Body of pancreas (tissue), 4 donors: ENCODE measurements at regions not wholly inside any gene's neighbourhood (a gene's known extent, or its start where the extent isn't known, plus 50 kb on each side); places are given as distances from the start of the nearest gene placed in this dataset.

Experiments
- ATAC-seq: fragments of 150-250 bp; one replicate; pipeline ENCODE4 v1.9.1; 2016
- DNase-seq, 4 donors: peaks; one replicate each; pipeline ENCODE4 v3.0.0-alpha.2; 2019
- H3K27ac ChIP-seq, 4 donors: fragments of 200-600 bp; sonication (generic); 1 replicate in 3 of 4; 2 replicates in 1 of 4; pipeline versions ENCODE4 v1.5.1 to v1.6.1; 2016 to 2019; ENCODE audit warnings: mild to moderate bottlenecking in 1 of 4, mixed read lengths in 1 of 4, moderate library complexity in 1 of 4
- H3K27me3 ChIP-seq, 2 donors: fragments of 200-600 bp; sonication (generic); one replicate each; pipeline ENCODE4 v1.6.0; 2016; ENCODE audit warnings: mild to moderate bottlenecking in 1 of 2
- H3K36me3 ChIP-seq, 2 donors: fragments of 200-600 bp; sonication (generic); replicated peaks in 1 of 2; 2 replicates each; pipeline ENCODE4 v1.5.1; 2016; ENCODE audit warnings: low read depth in 2 of 2; ENCODE audit not compliant: insufficient read depth in 1 of 2
- H3K4me1 ChIP-seq: fragments of 200-600 bp; sonication (generic); one replicate; pipeline ENCODE4 v1.6.0; 2016
- H3K4me3 ChIP-seq, 2 donors: fragments of 200-600 bp; sonication (generic); 1 replicate in 1 of 2; 2 replicates in 1 of 2; pipeline ENCODE4 v1.5.1; 2016 to 2019
- H3K9me3 ChIP-seq, 3 donors: fragments of 200-600 bp; sonication (generic); 1 replicate in 2 of 3; 2 replicates in 1 of 3; pipeline ENCODE4 v1.5.1; 2016
- CTCF ChIP-seq, 7 experiments: fragments of 450-650 bp in 4 of 7; fragments of 200-600 bp in 3 of 7; sonication (generic) in 3 of 7; IDR thresholded peaks; one replicate each; pipeline ENCODE4 v1.5.1; 2016 to 2019; ENCODE audit warnings: antibody characterized with exemption in 7 of 7
- POLR2A ChIP-seq, 3 donors: fragments of 450-650 bp; IDR thresholded peaks; one replicate each; pipeline ENCODE4 v1.6.1; 2016; ENCODE audit warnings: antibody characterized with exemption in 3 of 3, mild to moderate bottlenecking in 2 of 3
- WGBS, 2 donors: methylation state at CpG; one replicate each; pipeline ENCODE4 v1.1.5; 2017; 5-methylcytosine and 5-hydroxymethylcytosine counted together
- intact Hi-C: fragments of 100-400 bp; cut with DNase I; formaldehyde crosslinking; loops from one replicate; pipeline ENCODE4 v1.15.1; 2023

GRCh38 chr1:230563591-230563990 is 78.7 kb upstream of the COG2 start:
- 74 to 83% methylated on average over 7 of the region's 7 CpGs for WGBS, 2 donors
- TF ChIP-seq CTCF (IDR thresholded peaks at IDR 0.05): no peak
- no peak for TF ChIP-seq POLR2A (IDR thresholded peaks at IDR 0.05)
- H3K9me3 ChIP-seq: no peaks in the 10 kb centered on the region
- no peak overlapping the region for H3K27ac ChIP-seq
- no peaks in the 10 kb centered on the region for H3K4me1 ChIP-seq
- no peak for DNase-seq
- no peaks in the 10 kb centered on the region for H3K36me3 ChIP-seq
- H3K27me3 ChIP-seq: no peaks in the 10 kb centered on the region
- H3K4me3 ChIP-seq: no peak overlapping the region
- ATAC-seq: no peak
- intact Hi-C loops: no loop called here

GRCh38 chr1:230561570-230561969 is 80.7 kb upstream of the COG2 start:
- WGBS, 2 donors: 72 to 82% methylated on average over 4 of the region's 4 CpGs
- TF ChIP-seq POLR2A (IDR thresholded peaks at IDR 0.05) (no peak), CTCF (IDR thresholded peaks at IDR 0.05) (no peak)
- no peak overlapping the region for H3K4me3 ChIP-seq
- no peaks in the 10 kb centered on the region for H3K9me3 ChIP-seq
- no peak overlapping the region for H3K27ac ChIP-seq
- ATAC-seq: no peak
- H3K27me3 ChIP-seq: no peaks in the 10 kb centered on the region
- no peak for DNase-seq
- no peaks in the 10 kb centered on the region for H3K4me1 ChIP-seq
- intact Hi-C loops: no loop called here
- H3K36me3 ChIP-seq: no peaks in the 10 kb centered on the region

GRCh38 chr1:230558324-230558723 is 84.0 kb upstream of the COG2 start:
- intact Hi-C loops: no loop called here
- H3K4me3 ChIP-seq: no peak overlapping the region
- WGBS, 2 donors: 87 to 89% methylated on average over 5 of the region's 5 CpGs
- DNase-seq (no peak), ATAC-seq (no peak)
- no peak for TF ChIP-seq CTCF (IDR thresholded peaks at IDR 0.05)
- no peak for TF ChIP-seq POLR2A (IDR thresholded peaks at IDR 0.05)
- H3K27ac ChIP-seq: no peak overlapping the region
- H3K9me3 ChIP-seq: no peaks in the 10 kb centered on the region
- no peaks in the 10 kb centered on the region for H3K27me3 ChIP-seq
- H3K36me3 ChIP-seq: no peaks in the 10 kb centered on the region
- H3K4me1 ChIP-seq: no peaks in the 10 kb centered on the region

GRCh38 chr1:230556453-230556852 is 85.8 kb upstream of the COG2 start:
- no peak for ATAC-seq
- Histone ChIP-seq H3K9me3 (no peaks in the 10 kb centered on the region), H3K27me3 (no peaks in the 10 kb centered on the region), H3K4me1 (no peaks in the 10 kb centered on the region), H3K27ac (no peak overlapping the region), H3K4me3 (no peak overlapping the region), H3K36me3 (no peaks in the 10 kb centered on the region)
- intact Hi-C loops: no loop called here
- 44 to 62% methylated on average over 5 of the region's 5 CpGs for WGBS, 2 donors
- DNase-seq: no peak
- TF ChIP-seq CTCF (IDR thresholded peaks at IDR 0.05) (no peak), POLR2A (IDR thresholded peaks at IDR 0.05) (no peak)

GRCh38 chr1:230555814-230556213 is 86.5 kb upstream of the COG2 start:
- 81 to 86% methylated on average over 1 of the region's 1 CpG for WGBS, 2 donors
- DNase-seq (no peak), ATAC-seq (no peak)
- H3K27ac ChIP-seq: no peak overlapping the region
- TF ChIP-seq POLR2A (IDR thresholded peaks at IDR 0.05) (no peak), CTCF (IDR thresholded peaks at IDR 0.05) (no peak)
- H3K4me3 ChIP-seq: no peak overlapping the region
- intact Hi-C loops: no loop called here
- H3K36me3 ChIP-seq: no peaks in the 10 kb centered on the region
- H3K27me3 ChIP-seq: no peaks in the 10 kb centered on the region
- no peaks in the 10 kb centered on the region for H3K9me3 ChIP-seq
- no peaks in the 10 kb centered on the region for H3K4me1 ChIP-seq
